ENCODE measurements at regions not wholly inside any gene's neighbourhood (a gene's known extent, or its start where the extent isn't known, plus 50 kb on each side); places are given as distances from the start of the nearest gene placed in this dataset.

- DNase-seq (ENCODE audit: low read depth) = no peak
Observed at GRCh38 chr9:79196606-79197005, 375.2 kb upstream of the TLE4 start.

- no peak for DNase-seq (ENCODE audit: low read depth)
Observed at GRCh38 chr9:79200336-79200735, 371.4 kb upstream of the TLE4 start.

GRCh38 chr9:79201636-79202035 is 370.1 kb upstream of the TLE4 start:
- no peak for DNase-seq (ENCODE audit: low read depth)

GRCh38 chr9:79208791-79209396 is 362.9 kb upstream of the TLE4 start:
- peak; percentile 7 for DNase-seq (ENCODE audit: low read depth)

GRCh38 chr9:79210541-79211243 is 361.1 kb upstream of the TLE4 start:
- peak; percentile 68 for DNase-seq (ENCODE audit: low read depth)

- DNase-seq (ENCODE audit: low read depth) = peak; percentile 76
Observed at GRCh38 chr9:79213417-79214125, 358.2 kb upstream of the TLE4 start.

GRCh38 chr9:79215821-79216220 is 355.9 kb upstream of the TLE4 start:
- DNase-seq (ENCODE audit: low read depth) = peak; percentile 60

- DNase-seq (ENCODE audit: low read depth) = no peak
Observed at GRCh38 chr9:79220251-79220650, 351.5 kb upstream of the TLE4 start.

GRCh38 chr9:79220666-79221065 is 351.1 kb upstream of the TLE4 start:
- DNase-seq (ENCODE audit: low read depth) = peak; percentile 71

GRCh38 chr9:79221084-79221483 is 350.7 kb upstream of the TLE4 start:
- DNase-seq (ENCODE audit: low read depth) = peak; percentile 100

- DNase-seq (ENCODE audit: low read depth) = peak; percentile 77
Observed at GRCh38 chr9:79222483-79222882, 349.3 kb upstream of the TLE4 start.

- peak; percentile 90 for DNase-seq (ENCODE audit: low read depth)
Observed at GRCh38 chr9:79224672-79225433, 346.9 kb upstream of the TLE4 start.

GRCh38 chr9:79233542-79233941 is 338.2 kb upstream of the TLE4 start:
- peak; percentile 52 for DNase-seq (ENCODE audit: low read depth)

- DNase-seq (ENCODE audit: low read depth) = peak; percentile 72
Observed at GRCh38 chr9:79236466-79236865, 335.3 kb upstream of the TLE4 start.

- DNase-seq (ENCODE audit: low read depth) = peak; percentile 49
Observed at GRCh38 chr9:79237861-79238260, 333.9 kb upstream of the TLE4 start.

- no peak for DNase-seq (ENCODE audit: low read depth)
Observed at GRCh38 chr9:79240774-79241173, 331.0 kb upstream of the TLE4 start.

GRCh38 chr9:79242489-79242888 is 329.3 kb upstream of the TLE4 start:
- no peak for DNase-seq (ENCODE audit: low read depth)

GRCh38 chr9:79246170-79246569 is 325.6 kb upstream of the TLE4 start:
- no peak for DNase-seq (ENCODE audit: low read depth)

GRCh38 chr9:79247021-79247420 is 324.7 kb upstream of the TLE4 start:
- no peak for DNase-seq (ENCODE audit: low read depth)

- no peak for DNase-seq (ENCODE audit: low read depth)
Observed at GRCh38 chr9:79250806-79251205, 321.0 kb upstream of the TLE4 start.

GRCh38 chr9:79254900-79255650 is 316.7 kb upstream of the TLE4 start:
- DNase-seq (ENCODE audit: low read depth) = peak; percentile 69

All from M059J (cell line).